HCT116 (cell line): ENCODE measurements at regions not wholly inside any gene's neighbourhood (a gene's known extent, or its start where the extent isn't known, plus 50 kb on each side); places are given as distances from the start of the nearest gene placed in this dataset.

Experiments
- CBX3 ChIP-seq: IDR thresholded peaks from 2 replicates; pipeline ENCODE4 v1.6.1; 2012; ENCODE audit warnings: low read depth
- CEBPB ChIP-seq: IDR thresholded peaks from 2 replicates; pipeline ENCODE4 v1.6.1; 2012; ENCODE audit warnings: low read depth
- EGR1 ChIP-seq: IDR thresholded peaks from 2 replicates; pipeline ENCODE4 v1.6.1; 2012; ENCODE audit warnings: low read depth
- ELF1 ChIP-seq: IDR thresholded peaks from 2 replicates; pipeline ENCODE4 v1.6.1; 2012; ENCODE audit warnings: low read depth, borderline replicate concordance
- EZH2 ChIP-seq: fragments of 200-600 bp; sonication (generic); IDR thresholded peaks from 2 replicates; pipeline ENCODE4 v1.6.1; 2017; ENCODE audit warnings: antibody characterized with exemption, mixed run types
- FOSL1 ChIP-seq: IDR thresholded peaks from 2 replicates; pipeline ENCODE4 v1.6.1; 2012; ENCODE audit warnings: low read depth
- POLR2A ChIP-seq: IDR thresholded peaks from 2 replicates; pipeline ENCODE4 v1.7.0; 2011; ENCODE audit warnings: borderline replicate concordance; ENCODE audit not compliant: insufficient read depth, insufficient read length; ENCODE audit errors: extremely low read depth
- POLR2AphosphoS5 ChIP-seq: IDR thresholded peaks from 2 replicates; pipeline ENCODE4 v1.6.1; 2011; ENCODE audit warnings: mild to moderate bottlenecking, low read depth, low read length, moderate library complexity
- RAD21 ChIP-seq: IDR thresholded peaks from 2 replicates; pipeline ENCODE4 v1.6.1; 2012; ENCODE audit warnings: low read depth, mild to moderate bottlenecking
- SP1 ChIP-seq: IDR thresholded peaks from 2 replicates; pipeline ENCODE4 v1.6.1; 2012; ENCODE audit warnings: low read depth
- SRF ChIP-seq: IDR thresholded peaks from 2 replicates; pipeline ENCODE4 v1.6.1; 2012; ENCODE audit warnings: low read depth
- ZBTB33 ChIP-seq: IDR thresholded peaks from 2 replicates; pipeline ENCODE4 v1.6.1; 2011; ENCODE audit warnings: mild to moderate bottlenecking, low read length, moderate library complexity; ENCODE audit not compliant: insufficient replicate concordance; ENCODE audit errors: extremely low read depth
- ZNF274 ChIP-seq: fragments of 200-500 bp; sonication (Bioruptor generic); IDR thresholded peaks from 2 replicates; pipeline ENCODE4 v1.6.1; 2014; ENCODE audit warnings: mild to moderate bottlenecking, low read depth, low read length, inconsistent platforms
- TF ChIP-seq, protein P1 (sequence below), 3 experiments: fragments of 200-600 bp in 1 of 3; sonication (generic) in 1 of 3; IDR thresholded peaks in 2 of 3; conservative IDR thresholded peaks in 1 of 3; 2 replicates each; pipeline ENCODE4 v1.5.1; 2012 to 2017; ENCODE audit warnings: low read depth in 2 of 3, low read length in 2 of 3, antibody characterized with exemption in 1 of 3, borderline replicate concordance in 1 of 3, control low read depth in 1 of 3, mild to moderate bottlenecking in 1 of 3, mixed read lengths in 1 of 3, mixed run types in 1 of 3, moderate library complexity in 1 of 3; ENCODE audit not compliant: insufficient read depth in 1 of 3

DNA sequence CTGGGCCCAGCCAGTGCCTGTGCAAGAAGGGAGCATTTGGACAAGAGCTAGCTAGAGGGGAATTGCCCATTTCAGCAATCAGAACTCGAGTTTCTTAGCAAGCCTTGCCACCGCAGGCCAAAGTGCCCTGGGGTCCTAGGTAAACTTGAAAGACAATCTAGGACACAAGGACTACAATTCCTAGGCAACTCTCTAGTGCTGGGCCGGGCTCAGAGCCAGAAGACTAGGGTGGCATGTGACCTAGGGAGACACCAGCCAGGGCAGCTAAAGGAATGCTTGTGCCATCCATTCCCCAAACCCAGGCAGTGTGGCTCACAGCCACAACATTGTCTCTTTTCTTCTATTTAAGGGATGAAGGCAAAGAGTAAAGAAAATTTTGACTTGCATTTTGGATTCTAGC is 205.0 kb downstream of the BMP4 start:
- TF ChIP-seq SP1: no peak
- no peak for TF ChIP-seq POLR2AphosphoS5
- TF ChIP-seq EZH2: no peak
- TF ChIP-seq ZNF274: no peak
- TF ChIP-seq EGR1: no peak
- TF ChIP-seq POLR2A: no peak
- no peak for TF ChIP-seq CBX3
- TF ChIP-seq SRF: no peak
- TF ChIP-seq, protein P1, sequence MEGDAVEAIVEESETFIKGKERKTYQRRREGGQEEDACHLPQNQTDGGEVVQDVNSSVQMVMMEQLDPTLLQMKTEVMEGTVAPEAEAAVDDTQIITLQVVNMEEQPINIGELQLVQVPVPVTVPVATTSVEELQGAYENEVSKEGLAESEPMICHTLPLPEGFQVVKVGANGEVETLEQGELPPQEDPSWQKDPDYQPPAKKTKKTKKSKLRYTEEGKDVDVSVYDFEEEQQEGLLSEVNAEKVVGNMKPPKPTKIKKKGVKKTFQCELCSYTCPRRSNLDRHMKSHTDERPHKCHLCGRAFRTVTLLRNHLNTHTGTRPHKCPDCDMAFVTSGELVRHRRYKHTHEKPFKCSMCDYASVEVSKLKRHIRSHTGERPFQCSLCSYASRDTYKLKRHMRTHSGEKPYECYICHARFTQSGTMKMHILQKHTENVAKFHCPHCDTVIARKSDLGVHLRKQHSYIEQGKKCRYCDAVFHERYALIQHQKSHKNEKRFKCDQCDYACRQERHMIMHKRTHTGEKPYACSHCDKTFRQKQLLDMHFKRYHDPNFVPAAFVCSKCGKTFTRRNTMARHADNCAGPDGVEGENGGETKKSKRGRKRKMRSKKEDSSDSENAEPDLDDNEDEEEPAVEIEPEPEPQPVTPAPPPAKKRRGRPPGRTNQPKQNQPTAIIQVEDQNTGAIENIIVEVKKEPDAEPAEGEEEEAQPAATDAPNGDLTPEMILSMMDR (IDR thresholded peaks at IDR 0.05 in 2 of 3, conservative IDR thresholded peaks at IDR 0.05 in 1 of 3; ENCODE audit: borderline replicate concordance in 1 of 3, insufficient read depth in 1 of 3, low read depth in 2 of 3, low read length in 2 of 3): no peak
- no peak for TF ChIP-seq FOSL1
- TF ChIP-seq ZBTB33: no peak
- TF ChIP-seq CEBPB: no peak
- TF ChIP-seq ELF1: no peak
- TF ChIP-seq RAD21: no peak
